ENCODE measurements at regions not wholly inside any gene's neighbourhood (a gene's known extent, or its start where the extent isn't known, plus 50 kb on each side); places are given as distances from the start of the nearest gene placed in this dataset.

- Mint-ChIP-seq H3K27ac (ENCODE audit: unreplicated experiment) (no peak overlapping the region), H3K27me3 (ENCODE audit: unreplicated experiment) (no peaks in the 10 kb centered on the region), H3K4me1 (ENCODE audit: unreplicated experiment) (no peaks in the 10 kb centered on the region), H3K9me3 (ENCODE audit: unreplicated experiment) (no peaks in the 10 kb centered on the region), H3K4me3 (ENCODE audit: unreplicated experiment) (no peak overlapping the region), H3K36me3 (ENCODE audit: low read depth, unreplicated experiment) (no peaks in the 10 kb centered on the region)
- DNase-seq (ENCODE audit: low spot score), result no peak
- TF ChIP-seq CTCF (IDR thresholded peaks at IDR 0.05; ENCODE audit: unreplicated experiment), result no peak
These were observed 207.5 kb downstream of the SLITRK5 start for GRCh38 chr13:87878706-87879105.

GRCh38 chr13:87884884-87885283 lies 213.7 kb downstream of the SLITRK5 start:
- DNase-seq (ENCODE audit: low spot score), result peak; percentile 3
- no peaks in the 10 kb centered on the region for H3K27me3 Mint-ChIP-seq (ENCODE audit: unreplicated experiment)
- no peaks in the 10 kb centered on the region for H3K9me3 Mint-ChIP-seq (ENCODE audit: unreplicated experiment)
- no peak for TF ChIP-seq CTCF (IDR thresholded peaks at IDR 0.05; ENCODE audit: unreplicated experiment)
- H3K27ac Mint-ChIP-seq (ENCODE audit: unreplicated experiment), result no peak overlapping the region
- no peaks in the 10 kb centered on the region for H3K4me1 Mint-ChIP-seq (ENCODE audit: unreplicated experiment)
- H3K36me3 Mint-ChIP-seq (ENCODE audit: low read depth, unreplicated experiment), result no peaks in the 10 kb centered on the region
- no peak overlapping the region for H3K4me3 Mint-ChIP-seq (ENCODE audit: unreplicated experiment)

- Mint-ChIP-seq H3K27me3 (ENCODE audit: unreplicated experiment) (peaks cover 2% of the 10 kb centered on the region), H3K27ac (ENCODE audit: unreplicated experiment) (no peak overlapping the region), H3K9me3 (ENCODE audit: unreplicated experiment) (no peaks in the 10 kb centered on the region), H3K4me1 (ENCODE audit: unreplicated experiment) (no peaks in the 10 kb centered on the region), H3K4me3 (ENCODE audit: unreplicated experiment) (no peak overlapping the region), H3K36me3 (ENCODE audit: low read depth, unreplicated experiment) (no peaks in the 10 kb centered on the region)
- TF ChIP-seq CTCF (IDR thresholded peaks at IDR 0.05; ENCODE audit: unreplicated experiment), result no peak
- no peak for DNase-seq (ENCODE audit: low spot score)
These were observed 216.4 kb downstream of the SLITRK5 start for GRCh38 chr13:87887459-87888123.

GRCh38 chr13:87889254-87889653 lies 218.1 kb downstream of the SLITRK5 start:
- Mint-ChIP-seq H3K27me3 (ENCODE audit: unreplicated experiment) (peaks cover 2% of the 10 kb centered on the region), H3K4me3 (ENCODE audit: unreplicated experiment) (no peak overlapping the region), H3K36me3 (ENCODE audit: low read depth, unreplicated experiment) (no peaks in the 10 kb centered on the region), H3K27ac (ENCODE audit: unreplicated experiment) (no peak overlapping the region), H3K4me1 (ENCODE audit: unreplicated experiment) (no peaks in the 10 kb centered on the region), H3K9me3 (ENCODE audit: unreplicated experiment) (no peaks in the 10 kb centered on the region)
- no peak for DNase-seq (ENCODE audit: low spot score)
- TF ChIP-seq CTCF (IDR thresholded peaks at IDR 0.05; ENCODE audit: unreplicated experiment), result no peak

- TF ChIP-seq CTCF (IDR thresholded peaks at IDR 0.05; ENCODE audit: unreplicated experiment), result no peak
- H3K9me3 Mint-ChIP-seq (ENCODE audit: unreplicated experiment), result no peaks in the 10 kb centered on the region
- no peaks in the 10 kb centered on the region for H3K36me3 Mint-ChIP-seq (ENCODE audit: low read depth, unreplicated experiment)
- H3K27ac Mint-ChIP-seq (ENCODE audit: unreplicated experiment), result no peak overlapping the region
- H3K4me3 Mint-ChIP-seq (ENCODE audit: unreplicated experiment), result no peak overlapping the region
- H3K27me3 Mint-ChIP-seq (ENCODE audit: unreplicated experiment), result peaks cover 4% of the 10 kb centered on the region
- no peaks in the 10 kb centered on the region for H3K4me1 Mint-ChIP-seq (ENCODE audit: unreplicated experiment)
- DNase-seq (ENCODE audit: low spot score), result no peak
These were observed 222.0 kb downstream of the SLITRK5 start for GRCh38 chr13:87893186-87893585.
